ENCODE measurements at regions not wholly inside any gene's neighbourhood (a gene's known extent, or its start where the extent isn't known, plus 50 kb on each side); places are given as distances from the start of the nearest gene placed in this dataset.

GRCh38 chr6:94041945-94042709 is 622.8 kb upstream of the EPHA7 start:
- Histone ChIP-seq H3K9me3 (ENCODE audit: control insufficient read depth, low read length) (no peaks in the 10 kb centered on the region), H3K36me3 (ENCODE audit: control insufficient read depth, insufficient read depth, low read length) (no peaks in the 10 kb centered on the region), H3K27me3 (ENCODE audit: control insufficient read depth, insufficient read depth, low read length) (peaks cover 3% of the 10 kb centered on the region), H3K4me1 (no peaks in the 10 kb centered on the region), H3K79me2 (no peaks in the 10 kb centered on the region), H3K4me3 (ENCODE audit: low read depth, low read length) (no peak overlapping the region), H2AFZ (no peak overlapping the region), H3K4me2 (ENCODE audit: low read length) (no peak overlapping the region), H3K27ac (no peak overlapping the region), H3K9ac (no peak overlapping the region)
- no peak for TF ChIP-seq CTCF (IDR thresholded peaks at IDR 0.05)

- no peak for TF ChIP-seq CTCF (IDR thresholded peaks at IDR 0.05)
- Histone ChIP-seq H3K79me2 (no peaks in the 10 kb centered on the region), H3K4me1 (no peaks in the 10 kb centered on the region), H3K4me2 (ENCODE audit: low read length) (no peak overlapping the region), H3K9me3 (ENCODE audit: control insufficient read depth, low read length) (no peaks in the 10 kb centered on the region), H3K36me3 (ENCODE audit: control insufficient read depth, insufficient read depth, low read length) (no peaks in the 10 kb centered on the region), H2AFZ (no peak overlapping the region), H3K27me3 (ENCODE audit: control insufficient read depth, insufficient read depth, low read length) (no peaks in the 10 kb centered on the region), H3K27ac (no peak overlapping the region), H3K9ac (no peak overlapping the region), H3K4me3 (ENCODE audit: low read depth, low read length) (no peak overlapping the region)
These were observed 616.7 kb upstream of the EPHA7 start for GRCh38 chr6:94036024-94036423.

GRCh38 chr6:94027374-94027773 is 608.0 kb upstream of the EPHA7 start:
- Histone ChIP-seq H3K27me3 (ENCODE audit: control insufficient read depth, insufficient read depth, low read length) (no peaks in the 10 kb centered on the region), H3K9ac (no peak overlapping the region), H3K4me1 (no peaks in the 10 kb centered on the region), H2AFZ (no peak overlapping the region), H3K79me2 (no peaks in the 10 kb centered on the region), H3K4me3 (ENCODE audit: low read depth, low read length) (no peak overlapping the region), H3K36me3 (ENCODE audit: control insufficient read depth, insufficient read depth, low read length) (no peaks in the 10 kb centered on the region), H3K9me3 (ENCODE audit: control insufficient read depth, low read length) (no peaks in the 10 kb centered on the region), H3K27ac (no peak overlapping the region), H3K4me2 (ENCODE audit: low read length) (no peak overlapping the region)
- no peak for TF ChIP-seq CTCF (IDR thresholded peaks at IDR 0.05)

- H3K4me1 ChIP-seq, result no peaks in the 10 kb centered on the region
- no peaks in the 10 kb centered on the region for H3K36me3 ChIP-seq (ENCODE audit: control insufficient read depth, insufficient read depth, low read length)
- H3K79me2 ChIP-seq, result no peaks in the 10 kb centered on the region
- no peak overlapping the region for H3K27ac ChIP-seq
- H3K4me2 ChIP-seq (ENCODE audit: low read length), result no peak overlapping the region
- TF ChIP-seq CTCF (IDR thresholded peaks at IDR 0.05), result no peak
- H3K4me3 ChIP-seq (ENCODE audit: low read depth, low read length), result no peak overlapping the region
- H3K27me3 ChIP-seq (ENCODE audit: control insufficient read depth, insufficient read depth, low read length), result no peaks in the 10 kb centered on the region
- no peaks in the 10 kb centered on the region for H3K9me3 ChIP-seq (ENCODE audit: control insufficient read depth, low read length)
- no peak overlapping the region for H3K9ac ChIP-seq
- H2AFZ ChIP-seq, result no peak overlapping the region
These were observed 607.2 kb upstream of the EPHA7 start for GRCh38 chr6:94026575-94026974.

GRCh38 chr6:94005835-94006234 is 586.5 kb upstream of the EPHA7 start:
- Histone ChIP-seq H3K27ac (no peak overlapping the region), H3K9ac (no peak overlapping the region), H3K79me2 (no peaks in the 10 kb centered on the region), H3K9me3 (ENCODE audit: control insufficient read depth, low read length) (no peaks in the 10 kb centered on the region), H3K36me3 (ENCODE audit: control insufficient read depth, insufficient read depth, low read length) (no peaks in the 10 kb centered on the region), H3K4me2 (ENCODE audit: low read length) (no peak overlapping the region), H3K4me1 (no peaks in the 10 kb centered on the region), H2AFZ (no peak overlapping the region), H3K27me3 (ENCODE audit: control insufficient read depth, insufficient read depth, low read length) (no peaks in the 10 kb centered on the region), H3K4me3 (ENCODE audit: low read depth, low read length) (no peak overlapping the region)
- TF ChIP-seq CTCF (IDR thresholded peaks at IDR 0.05), result no peak
